ENCODE measurements at regions not wholly inside any gene's neighbourhood (a gene's known extent, or its start where the extent isn't known, plus 50 kb on each side); places are given as distances from the start of the nearest gene placed in this dataset.

DNA sequence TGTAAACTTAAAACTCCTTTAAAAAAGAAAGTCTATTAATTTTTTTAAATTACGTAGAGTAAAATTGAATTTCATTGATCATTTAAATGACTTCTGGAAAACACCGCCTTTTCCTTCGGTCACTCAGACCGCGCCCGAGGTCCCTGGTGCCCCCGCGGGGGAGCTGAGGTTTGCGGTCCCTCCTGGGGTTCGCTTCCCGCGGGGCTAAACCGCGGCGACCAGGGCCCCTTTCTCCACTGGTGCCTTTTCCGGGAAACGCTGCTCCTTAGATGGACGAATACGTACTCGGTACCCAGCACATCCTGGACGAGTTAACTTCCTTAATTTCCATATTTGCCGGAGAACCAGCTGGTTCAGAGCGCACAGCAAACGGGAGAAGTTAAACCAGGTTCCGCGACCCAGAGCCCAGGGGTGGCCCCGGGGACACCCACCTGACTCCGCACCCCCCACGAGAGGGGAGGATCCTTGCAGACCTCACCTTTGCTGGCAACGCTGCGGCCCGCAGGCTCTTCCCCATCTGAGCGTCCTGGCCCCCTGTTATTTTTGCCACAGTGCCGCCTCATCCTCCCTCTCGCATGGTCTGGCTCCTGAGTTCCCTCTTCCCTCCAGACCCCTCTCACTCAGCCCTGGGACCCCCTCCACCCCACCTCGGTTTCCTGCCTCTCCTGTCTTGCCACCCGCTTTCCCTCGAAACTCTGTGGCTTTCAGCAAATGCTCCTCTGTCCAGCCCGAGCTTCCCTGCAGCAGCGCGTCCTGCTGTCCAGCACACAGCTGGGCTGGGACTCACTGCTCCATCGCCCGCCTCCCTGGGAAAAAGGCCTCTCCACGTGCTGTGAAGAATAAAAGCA is 420.0 kb upstream of the MYT1L start:
- no peak for TF ChIP-seq EZH2 (IDR thresholded peaks at IDR 0.05; ENCODE audit: borderline replicate concordance, low read length)
- TF ChIP-seq, protein P1, sequence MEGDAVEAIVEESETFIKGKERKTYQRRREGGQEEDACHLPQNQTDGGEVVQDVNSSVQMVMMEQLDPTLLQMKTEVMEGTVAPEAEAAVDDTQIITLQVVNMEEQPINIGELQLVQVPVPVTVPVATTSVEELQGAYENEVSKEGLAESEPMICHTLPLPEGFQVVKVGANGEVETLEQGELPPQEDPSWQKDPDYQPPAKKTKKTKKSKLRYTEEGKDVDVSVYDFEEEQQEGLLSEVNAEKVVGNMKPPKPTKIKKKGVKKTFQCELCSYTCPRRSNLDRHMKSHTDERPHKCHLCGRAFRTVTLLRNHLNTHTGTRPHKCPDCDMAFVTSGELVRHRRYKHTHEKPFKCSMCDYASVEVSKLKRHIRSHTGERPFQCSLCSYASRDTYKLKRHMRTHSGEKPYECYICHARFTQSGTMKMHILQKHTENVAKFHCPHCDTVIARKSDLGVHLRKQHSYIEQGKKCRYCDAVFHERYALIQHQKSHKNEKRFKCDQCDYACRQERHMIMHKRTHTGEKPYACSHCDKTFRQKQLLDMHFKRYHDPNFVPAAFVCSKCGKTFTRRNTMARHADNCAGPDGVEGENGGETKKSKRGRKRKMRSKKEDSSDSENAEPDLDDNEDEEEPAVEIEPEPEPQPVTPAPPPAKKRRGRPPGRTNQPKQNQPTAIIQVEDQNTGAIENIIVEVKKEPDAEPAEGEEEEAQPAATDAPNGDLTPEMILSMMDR (IDR thresholded peaks at IDR 0.05; ENCODE audit: low read length): no peak
